Natural killer cell treated with Interleukin-12 subunit alpha and Interleukin-12 subunit beta and Interleukin-15 and Interleukin-18, amount 100 ng/mL, for 72 hours (primary cell): ENCODE measurements at regions not wholly inside any gene's neighbourhood (a gene's known extent, or its start where the extent isn't known, plus 50 kb on each side); places are given as distances from the start of the nearest gene placed in this dataset.

Experiments used
- ATAC-seq, 2 donors: fragments of 150-1000 bp; cut with Tn5 transposase in 1 of 2; sonication (Bioruptor Pico), chemical (Tn5 transposase) in 1 of 2; 2 replicates each; pipeline ENCODE4 v1.10.0; 2021
- DNase-seq: peaks from one replicate; pipeline ENCODE4 v3.0.0; 2022; ENCODE audit warnings: low spot score
- H3K27ac Mint-ChIP-seq, 2 donors: 1 replicate in 1 of 2; 2 replicates in 1 of 2; pipeline ENCODE4 v1.8.0; 2022; ENCODE audit warnings: mixed read lengths in 2 of 2, mild to moderate bottlenecking in 1 of 2, moderate library complexity in 1 of 2
- H3K27me3 Mint-ChIP-seq, 2 donors: 1 replicate in 1 of 2; 2 replicates in 1 of 2; pipeline ENCODE4 v1.8.0; 2022; ENCODE audit warnings: mixed read lengths in 2 of 2
- H3K36me3 Mint-ChIP-seq: one replicate; pipeline ENCODE4 v1.8.0; 2022; ENCODE audit warnings: mixed read lengths
- H3K4me1 Mint-ChIP-seq, 2 donors: 1 replicate in 1 of 2; 2 replicates in 1 of 2; pipeline ENCODE4 v1.8.0; 2022; ENCODE audit warnings: low read depth in 2 of 2, mixed read lengths in 2 of 2, mild to moderate bottlenecking in 1 of 2
- H3K4me3 Mint-ChIP-seq: one replicate; pipeline ENCODE4 v1.8.0; 2022; ENCODE audit warnings: mixed read lengths
- H3K9me3 Mint-ChIP-seq: 2 replicates; pipeline ENCODE4 v1.8.0; 2022; ENCODE audit warnings: mixed read lengths

DNA sequence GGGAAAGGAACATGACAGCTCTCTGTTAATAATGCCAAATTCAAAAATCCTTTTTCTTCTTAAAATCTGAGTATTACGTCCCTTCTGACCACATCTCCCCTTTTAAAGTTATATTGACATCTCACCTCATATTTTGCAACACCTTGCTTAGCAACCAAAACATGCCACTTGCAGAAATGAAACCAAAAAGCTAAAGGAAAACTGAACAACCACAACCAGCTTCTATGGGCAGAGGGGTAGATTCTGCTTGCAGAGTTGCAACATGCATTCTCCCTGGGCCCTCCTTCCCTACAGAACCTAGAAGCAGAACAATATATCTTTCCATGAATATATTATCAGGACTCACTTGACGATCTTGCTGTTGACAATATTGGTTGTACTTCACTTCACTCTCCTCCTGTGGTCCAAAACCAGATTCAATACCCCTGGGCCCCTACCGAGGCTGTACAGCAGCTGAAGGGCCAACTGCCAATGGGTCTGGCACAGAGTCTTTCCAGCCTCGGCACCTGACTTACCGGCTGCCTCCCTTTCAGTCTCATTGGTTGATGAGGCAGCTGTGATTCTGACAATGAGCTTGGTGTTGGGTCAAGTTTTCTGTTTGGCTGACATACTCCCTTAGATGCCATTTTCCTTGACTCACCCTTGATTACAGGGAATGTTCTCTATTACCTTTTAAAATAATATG lies 616.6 kb downstream of the ZEB2 start:
- ATAC-seq = peak in 1 of 2 donors; percentile 79
- no peak for DNase-seq
- Mint-ChIP-seq H3K9me3 (no peaks in the 10 kb centered on the region), H3K4me3 (peak overlapping the region; percentile 69), H3K27me3 (peaks cover 0 to 3% of the 10 kb centered on the region in 2 donors), H3K36me3 (no peaks in the 10 kb centered on the region), H3K4me1 (peaks cover 13 to 26% of the 10 kb centered on the region in 2 donors), H3K27ac (peak overlapping the region in 1 of 2 donors; percentile 58)

DNA sequence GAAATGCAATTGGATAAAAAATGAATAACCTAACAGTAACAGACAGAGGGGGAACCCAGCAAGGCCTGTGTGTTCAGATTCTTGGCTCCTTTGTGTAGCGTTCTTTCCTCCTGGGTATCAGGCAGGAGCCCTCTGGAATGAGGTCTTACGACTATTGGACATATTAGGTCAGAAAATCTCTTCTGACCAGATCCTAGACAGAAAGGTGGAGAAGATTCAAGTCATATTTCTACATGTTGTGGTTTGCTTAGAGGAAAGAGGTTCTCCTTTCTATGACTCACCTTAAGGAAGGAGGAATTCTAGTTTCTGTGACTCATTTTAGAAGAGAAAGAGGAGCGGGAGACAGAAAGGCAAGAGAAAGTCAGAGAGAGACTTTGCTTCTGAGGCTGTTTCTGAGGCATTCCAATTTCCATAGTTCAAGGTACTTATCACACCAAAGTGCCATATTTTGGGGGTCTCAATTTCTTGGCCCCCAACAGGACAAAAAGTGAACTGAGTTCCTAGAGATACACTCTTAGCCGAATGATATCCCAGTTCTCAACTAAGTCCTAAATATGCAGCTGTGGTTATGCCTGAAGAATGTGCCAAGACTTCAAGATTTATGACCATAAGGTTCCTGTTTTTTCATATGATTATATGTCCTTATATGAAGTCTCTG lies 618.6 kb downstream of the ZEB2 start:
- peaks cover 13 to 26% of the 10 kb centered on the region in 2 donors for H3K4me1 Mint-ChIP-seq
- peak overlapping the region; percentile 46 for H3K4me3 Mint-ChIP-seq
- no peak for DNase-seq
- peak; percentile 70 to 74 for ATAC-seq
- H3K27ac Mint-ChIP-seq = peak overlapping the region; percentile 18 to 39
- peaks cover 0 to 3% of the 10 kb centered on the region in 2 donors for H3K27me3 Mint-ChIP-seq
- no peaks in the 10 kb centered on the region for H3K36me3 Mint-ChIP-seq
- no peaks in the 10 kb centered on the region for H3K9me3 Mint-ChIP-seq

DNA sequence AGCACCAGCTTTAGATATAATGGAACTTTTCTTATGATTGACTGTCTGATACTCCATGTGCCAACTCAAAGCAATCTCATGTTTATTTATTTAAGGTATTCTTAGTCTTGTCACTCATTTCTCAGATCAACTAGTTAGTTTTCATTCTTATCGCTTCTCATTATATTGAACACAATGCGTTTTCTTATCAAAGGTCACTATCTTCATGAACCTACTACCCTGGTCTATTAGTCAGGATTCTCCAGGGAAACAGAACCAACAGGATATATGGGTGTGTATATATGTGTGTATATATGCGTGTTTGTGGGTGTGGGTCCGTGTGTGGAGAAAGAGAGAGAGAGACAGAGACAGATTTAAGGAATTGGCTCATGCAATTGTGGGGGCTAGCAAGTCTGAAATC lies 619.9 kb downstream of the ZEB2 start:
- ATAC-seq = no peak
- no peaks in the 10 kb centered on the region for H3K36me3 Mint-ChIP-seq
- H3K27ac Mint-ChIP-seq = no peak overlapping the region

DNA sequence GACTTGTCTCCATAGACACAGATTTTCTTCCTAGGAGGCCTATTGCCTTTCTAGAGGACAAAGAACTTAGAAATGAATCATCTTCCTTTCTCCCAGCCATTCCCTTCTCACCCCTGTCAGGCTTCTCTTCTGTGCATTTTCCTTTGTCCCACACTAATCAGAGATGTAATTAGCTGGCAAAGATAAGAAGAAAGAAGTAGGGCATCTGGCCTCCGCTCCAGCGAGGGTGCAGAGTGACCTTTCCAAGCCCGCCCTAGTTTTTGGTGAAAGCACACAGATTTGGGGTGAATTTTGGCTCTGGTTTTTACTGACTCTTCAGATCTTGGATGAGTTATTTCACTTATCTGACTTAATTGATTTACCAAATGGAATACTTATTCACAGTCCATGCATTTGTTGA lies 626.5 kb downstream of the ZEB2 start:
- Mint-ChIP-seq H3K27ac (no peak overlapping the region), H3K4me1 (no peaks in the 10 kb centered on the region)
- no peak for ATAC-seq

More for the DNA sequence above, 619.9 kb downstream of the ZEB2 start:
- Mint-ChIP-seq H3K9me3 (no peaks in the 10 kb centered on the region), H3K4me1 (peaks cover 13 to 26% of the 10 kb centered on the region in 2 donors), H3K27me3 (peaks cover 3 to 6% of the 10 kb centered on the region in 2 donors), H3K4me3 (no peak overlapping the region)
- DNase-seq = no peak

DNA sequence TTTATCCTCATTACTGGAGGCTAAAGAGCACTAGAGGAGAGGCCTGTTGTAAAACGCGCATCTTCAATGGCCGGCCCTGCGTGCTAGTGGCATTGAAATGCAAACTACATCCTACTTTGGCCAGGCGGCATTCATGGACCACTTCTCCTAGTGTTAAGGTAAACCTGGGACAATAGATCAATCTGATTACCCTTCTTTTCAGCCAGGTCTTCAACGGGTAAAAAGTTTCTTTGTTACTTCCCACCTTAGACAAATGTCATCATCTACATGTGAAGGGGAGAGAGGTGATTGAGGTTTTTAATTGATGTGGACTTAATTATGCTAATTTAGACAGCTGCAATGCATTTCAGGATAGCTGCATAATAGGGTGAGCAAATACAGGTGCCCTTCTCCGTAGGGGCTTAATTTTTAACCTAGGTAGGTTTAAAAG lies 628.0 kb downstream of the ZEB2 start:
- Mint-ChIP-seq H3K4me1 (no peaks in the 10 kb centered on the region), H3K4me3 (no peak overlapping the region), H3K27ac (no peak overlapping the region), H3K9me3 (no peaks in the 10 kb centered on the region), H3K27me3 (peaks cover 11 to 21% of the 10 kb centered on the region in 2 donors), H3K36me3 (peaks cover 4% of the 10 kb centered on the region)
- no peak for ATAC-seq
- DNase-seq = no peak

More for the DNA sequence above, 626.5 kb downstream of the ZEB2 start:
- Mint-ChIP-seq H3K27me3 (peaks cover 11 to 21% of the 10 kb centered on the region in 2 donors), H3K36me3 (peaks cover 4% of the 10 kb centered on the region), H3K9me3 (no peaks in the 10 kb centered on the region), H3K4me3 (no peak overlapping the region)
- no peak for DNase-seq

DNA sequence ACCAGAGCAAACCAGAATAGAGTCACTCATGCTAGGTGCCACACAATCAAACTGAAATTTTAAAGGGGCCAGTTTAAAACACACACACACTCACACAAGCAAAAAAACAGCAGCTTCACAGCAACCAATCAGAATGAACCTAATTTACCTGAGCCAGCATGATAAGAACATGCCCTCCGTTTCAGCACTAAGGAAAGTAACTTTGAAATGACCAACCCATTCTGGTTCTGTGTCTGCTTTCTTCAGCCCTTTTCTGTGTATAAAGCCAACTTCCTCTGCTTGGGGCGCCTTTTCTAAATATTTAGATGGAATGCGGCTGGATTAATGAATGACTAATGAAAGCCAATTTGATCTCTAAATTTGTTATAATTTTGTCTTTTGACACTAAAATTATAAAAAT lies 629.1 kb downstream of the ZEB2 start:
- H3K4me1 Mint-ChIP-seq = no peaks in the 10 kb centered on the region
- H3K27me3 Mint-ChIP-seq = peaks cover 9 to 21% of the 10 kb centered on the region in 2 donors
- DNase-seq (no peak), ATAC-seq (no peak)
- H3K4me3 Mint-ChIP-seq = no peak overlapping the region
- H3K9me3 Mint-ChIP-seq = no peaks in the 10 kb centered on the region
- peak overlapping the region in 1 of 2 donors; percentile 35 for H3K27ac Mint-ChIP-seq
- H3K36me3 Mint-ChIP-seq = peaks cover 4% of the 10 kb centered on the region

DNA sequence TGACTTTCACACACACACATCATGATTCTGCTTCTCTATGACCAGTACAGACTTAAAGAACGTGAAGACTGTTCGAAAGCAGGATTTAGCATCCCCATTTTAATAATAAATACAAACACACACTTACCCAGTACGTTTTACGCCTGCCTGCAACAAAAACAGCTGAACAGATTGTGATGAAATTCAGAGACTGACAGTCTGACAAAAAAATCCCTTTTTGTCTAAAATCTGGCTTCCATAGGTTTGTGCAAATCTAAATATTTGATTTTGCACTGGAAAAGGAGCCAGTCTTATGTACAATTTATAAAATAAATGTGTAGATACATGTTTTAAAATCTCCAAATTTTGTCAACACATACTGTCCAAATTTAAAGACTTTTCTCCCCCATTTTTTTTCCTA lies 630.7 kb downstream of the ZEB2 start:
- H3K4me3 Mint-ChIP-seq = no peak overlapping the region
- ATAC-seq = no peak
- H3K36me3 Mint-ChIP-seq = peaks cover 4% of the 10 kb centered on the region
- DNase-seq = no peak
- no peaks in the 10 kb centered on the region for H3K4me1 Mint-ChIP-seq
- no peak overlapping the region for H3K27ac Mint-ChIP-seq
- H3K27me3 Mint-ChIP-seq = peaks cover 9 to 10% of the 10 kb centered on the region in 2 donors
- H3K9me3 Mint-ChIP-seq = no peaks in the 10 kb centered on the region

DNA sequence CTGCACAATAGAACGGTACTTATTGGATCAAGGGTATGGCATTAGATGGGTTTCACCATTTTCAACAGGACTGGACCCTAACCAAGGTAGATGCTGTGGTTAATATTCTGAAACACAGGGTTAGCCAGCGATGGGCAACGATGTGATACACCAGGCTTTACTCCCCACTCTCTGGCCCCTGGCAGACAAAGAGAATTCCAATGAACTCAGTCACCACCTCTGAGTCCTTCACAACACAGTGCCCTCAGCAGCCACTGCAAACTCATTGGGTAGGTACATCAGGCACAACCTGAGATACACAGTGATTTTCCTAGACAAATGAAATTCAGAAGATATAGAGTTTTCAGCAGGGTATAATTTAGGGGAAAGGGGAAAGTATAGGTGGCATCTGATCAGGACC lies 634.5 kb downstream of the ZEB2 start:
- H3K36me3 Mint-ChIP-seq = no peaks in the 10 kb centered on the region
- no peaks in the 10 kb centered on the region for H3K9me3 Mint-ChIP-seq
- no peak for ATAC-seq
- peaks cover 0 to 3% of the 10 kb centered on the region in 2 donors for H3K27me3 Mint-ChIP-seq
- H3K4me1 Mint-ChIP-seq = no peaks in the 10 kb centered on the region
- H3K27ac Mint-ChIP-seq = no peak overlapping the region
- no peak for DNase-seq
- no peak overlapping the region for H3K4me3 Mint-ChIP-seq

DNA sequence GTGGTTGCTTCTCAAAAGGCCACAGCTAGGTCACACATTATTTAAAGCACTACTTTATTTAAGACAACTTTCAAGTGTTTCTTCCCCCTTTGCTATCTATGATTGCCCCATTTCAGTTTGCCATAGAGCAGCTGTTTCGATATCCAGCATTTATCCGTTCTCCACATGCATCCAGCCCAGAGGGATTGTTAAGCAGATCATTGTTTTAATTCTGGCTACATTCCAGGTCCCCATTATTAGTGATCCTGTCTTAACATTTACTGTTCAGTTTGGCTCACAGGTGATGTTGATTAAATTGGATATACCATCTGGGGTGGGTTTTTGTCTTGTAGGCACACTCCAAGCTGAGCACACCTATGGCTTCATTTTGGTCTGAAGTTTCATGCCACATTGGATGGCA lies 638.7 kb downstream of the ZEB2 start:
- Mint-ChIP-seq H3K27me3 (peaks cover 0 to 6% of the 10 kb centered on the region in 2 donors), H3K36me3 (peaks cover 9% of the 10 kb centered on the region), H3K4me1 (peaks cover 8 to 9% of the 10 kb centered on the region in 2 donors), H3K9me3 (no peaks in the 10 kb centered on the region), H3K4me3 (no peak overlapping the region), H3K27ac (no peak overlapping the region)
- no peak for DNase-seq
- ATAC-seq = no peak

DNA sequence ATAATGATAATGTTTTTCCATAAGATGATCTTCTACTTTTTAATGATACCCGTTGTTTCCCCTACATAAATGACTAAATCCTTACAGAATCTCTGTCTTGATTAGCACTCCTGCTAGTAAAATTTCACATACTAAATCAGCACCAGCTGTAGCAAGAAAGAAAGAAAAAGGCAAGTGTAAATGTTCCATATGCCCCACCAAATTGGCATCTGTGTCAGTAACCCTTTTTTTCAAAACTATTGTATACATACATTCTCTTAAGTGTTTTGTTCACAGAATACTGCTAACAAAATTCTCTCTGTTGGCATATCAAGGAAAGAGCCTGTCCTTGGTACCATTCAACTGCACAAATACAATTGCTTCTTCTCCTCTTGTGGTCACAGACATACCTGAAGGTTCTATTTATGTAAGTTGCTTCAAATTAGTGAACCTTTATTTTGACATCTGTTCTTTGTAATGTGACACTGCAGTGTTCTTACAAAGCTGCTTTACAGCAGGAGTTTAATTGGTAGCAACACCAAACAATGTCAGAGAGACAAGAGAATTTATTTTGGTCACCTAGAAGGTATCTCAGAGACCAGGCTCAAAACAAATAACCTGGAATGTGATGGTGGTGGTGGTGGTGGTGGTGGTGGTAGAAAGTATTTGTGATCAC lies 641.9 kb downstream of the ZEB2 start:
- no peak overlapping the region for H3K4me3 Mint-ChIP-seq
- H3K4me1 Mint-ChIP-seq = peaks cover 21 to 27% of the 10 kb centered on the region in 2 donors
- H3K27ac Mint-ChIP-seq = peak overlapping the region; percentile 31 to 87
- H3K9me3 Mint-ChIP-seq = peaks cover 7% of the 10 kb centered on the region
- H3K27me3 Mint-ChIP-seq = peaks cover 0 to 2% of the 10 kb centered on the region in 2 donors
- ATAC-seq (no peak), DNase-seq (no peak)
- peaks cover 21% of the 10 kb centered on the region for H3K36me3 Mint-ChIP-seq

DNA sequence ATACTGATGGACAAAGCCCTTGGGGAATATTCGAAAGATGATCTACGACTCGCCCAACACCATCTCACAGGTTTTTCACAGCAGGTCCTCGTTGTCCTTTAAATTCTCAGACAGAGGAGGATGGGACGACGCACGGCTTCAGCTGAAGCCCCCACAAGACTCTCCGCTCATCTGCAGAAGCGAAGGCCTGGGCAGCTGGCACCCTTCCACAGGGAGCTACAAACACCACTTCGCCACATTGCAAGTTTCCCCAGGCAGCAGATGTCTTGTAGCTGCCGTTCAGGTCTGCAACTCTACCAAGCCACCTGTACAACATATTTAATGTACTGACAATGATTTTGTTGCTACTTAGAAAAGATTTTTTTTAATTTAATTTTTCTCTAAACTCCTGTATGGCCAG lies 642.9 kb downstream of the ZEB2 start:
- H3K27ac Mint-ChIP-seq = peak overlapping the region; percentile 31 to 87
- ATAC-seq (no peak), DNase-seq (no peak)
- peaks cover 0 to 2% of the 10 kb centered on the region in 2 donors for H3K27me3 Mint-ChIP-seq
- peaks cover 21 to 28% of the 10 kb centered on the region in 2 donors for H3K4me1 Mint-ChIP-seq
- peaks cover 23% of the 10 kb centered on the region for H3K36me3 Mint-ChIP-seq
- H3K9me3 Mint-ChIP-seq = peaks cover 8% of the 10 kb centered on the region
- H3K4me3 Mint-ChIP-seq = no peak overlapping the region

DNA sequence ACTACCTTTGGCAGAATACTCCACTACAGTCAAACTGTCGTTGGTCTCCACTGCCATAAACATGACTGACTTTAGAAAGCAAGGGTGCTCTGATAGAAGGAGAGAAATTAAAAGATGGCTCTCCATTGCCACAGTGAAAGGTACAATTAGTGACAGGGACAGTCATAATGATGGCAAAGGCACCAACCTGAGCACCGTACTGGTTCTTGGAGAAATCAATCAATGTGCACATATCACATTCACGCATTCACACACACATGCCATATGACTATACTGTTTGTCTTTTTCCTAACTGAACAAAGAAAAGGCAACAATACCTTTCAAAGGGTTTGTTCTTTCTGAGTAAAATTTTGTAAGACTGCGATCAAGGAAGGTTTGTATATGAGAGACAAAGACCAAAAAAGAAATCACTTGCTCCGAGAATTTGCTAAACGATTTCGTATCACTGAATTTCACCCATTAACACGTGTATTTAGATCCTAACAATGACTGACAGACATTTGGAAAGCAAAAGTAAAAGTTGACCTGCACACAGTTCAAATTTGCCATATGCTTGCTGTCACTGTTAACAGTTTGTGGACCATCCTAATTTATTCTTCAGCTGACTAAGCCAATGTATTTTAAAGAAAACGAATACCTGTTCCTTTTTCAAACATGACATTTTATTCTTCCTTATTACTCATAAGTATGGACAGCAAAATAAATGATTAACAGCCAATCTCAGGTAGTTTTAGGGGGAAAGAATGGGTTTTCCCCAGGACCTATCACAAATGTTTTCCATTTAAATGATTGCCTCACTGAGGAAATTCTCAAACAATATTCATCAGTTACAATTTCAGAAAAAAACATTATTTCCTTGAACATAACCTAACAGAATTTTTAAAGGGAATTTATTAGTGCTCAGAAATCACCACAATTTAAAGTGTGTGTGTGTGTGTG lies 644.4 kb downstream of the ZEB2 start:
- ATAC-seq = peak; percentile 79 to 86
- Mint-ChIP-seq H3K4me3 (peak overlapping the region; percentile 44), H3K27ac (peak overlapping the region; percentile 73 to 89), H3K9me3 (peaks cover 11% of the 10 kb centered on the region), H3K4me1 (peaks cover 21 to 28% of the 10 kb centered on the region in 2 donors), H3K27me3 (peaks cover 0 to 2% of the 10 kb centered on the region in 2 donors), H3K36me3 (peaks cover 29% of the 10 kb centered on the region)
- no peak for DNase-seq

DNA sequence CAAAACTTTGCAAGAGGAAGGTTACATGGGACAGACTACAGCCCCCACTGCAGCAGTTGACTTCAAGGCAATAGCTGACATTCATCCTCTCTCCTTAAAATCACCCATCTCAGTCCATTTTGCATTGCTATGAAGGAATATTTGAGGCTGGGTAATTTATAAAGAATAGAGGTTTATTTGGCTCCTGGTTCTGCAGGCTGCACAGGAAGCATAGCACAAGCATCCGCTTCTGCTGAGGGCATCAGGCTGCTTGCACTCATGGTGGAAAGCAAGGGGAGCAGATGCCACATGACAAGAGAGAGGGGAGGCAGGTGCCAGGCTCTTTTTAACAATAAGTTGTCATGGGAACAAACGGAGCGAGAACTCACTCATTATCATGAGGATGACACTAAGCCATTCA lies 646.0 kb downstream of the ZEB2 start:
- Mint-ChIP-seq H3K4me3 (no peak overlapping the region), H3K9me3 (peaks cover 16% of the 10 kb centered on the region), H3K27me3 (no peaks in the 10 kb centered on the region), H3K27ac (peak overlapping the region in 1 of 2 donors; percentile 89), H3K36me3 (peaks cover 34% of the 10 kb centered on the region), H3K4me1 (peaks cover 21 to 30% of the 10 kb centered on the region in 2 donors)
- ATAC-seq = no peak
- DNase-seq = no peak
